ENCODE measurements at regions not wholly inside any gene's neighbourhood (a gene's known extent, or its start where the extent isn't known, plus 50 kb on each side); places are given as distances from the start of the nearest gene placed in this dataset.

- no peak for TF ChIP-seq CTCF (IDR thresholded peaks at IDR 0.05; ENCODE audit: borderline replicate concordance, extremely low read depth, low read length, poor library complexity, severe bottlenecking)
- no peak for TF ChIP-seq EZH2 (IDR thresholded peaks at IDR 0.05; ENCODE audit: borderline replicate concordance, low read depth, low read length, severe bottlenecking)
Observed at GRCh38 chr3:157794771-157795170, 291.6 kb upstream of the VEPH1 start.
